Limb (tissue), 2 donors: ENCODE measurements at regions not wholly inside any gene's neighbourhood (a gene's known extent, or its start where the extent isn't known, plus 50 kb on each side); places are given as distances from the start of the nearest gene placed in this dataset.
"Not testable (repeated sequence)": the region's sequence is repeated elsewhere in the genome, so short reads cannot be mapped to it uniquely, and the experiment has no call there.

ENCODE experiments used
- DNase-seq, 2 donors: peaks; one replicate each; pipeline ENCODE4 v3.0.0-alpha.2; 2016; ENCODE audit errors: extremely low spot score in 2 of 2

- peak; percentile 21 to 77 for DNase-seq
These were observed 237.0 kb downstream of the UACA start for GRCh38 chr15:70526221-70526973.

- DNase-seq = no peak
These were observed 237.8 kb downstream of the UACA start for GRCh38 chr15:70525551-70525950.

- no peak for DNase-seq
These were observed 238.9 kb downstream of the UACA start for GRCh38 chr15:70524470-70524869.

GRCh38 chr15:70523616-70524015 lies 239.7 kb downstream of the UACA start:
- no peak for DNase-seq

- DNase-seq = no peak
These were observed 240.2 kb downstream of the UACA start for GRCh38 chr15:70523192-70523591.

- DNase-seq = no peak
These were observed 240.9 kb downstream of the UACA start for GRCh38 chr15:70522323-70522966.

- peak in 1 of 2 donors; percentile 11 for DNase-seq
These were observed 241.6 kb downstream of the UACA start for GRCh38 chr15:70521576-70522322.

GRCh38 chr15:70519616-70520015 lies 243.7 kb downstream of the UACA start:
- DNase-seq = no peak

- DNase-seq = no peak
These were observed 244.4 kb downstream of the UACA start for GRCh38 chr15:70519004-70519365.

- no peak for DNase-seq
These were observed 245.0 kb downstream of the UACA start for GRCh38 chr15:70518201-70519003.

GRCh38 chr15:70517194-70517590 lies 246.2 kb downstream of the UACA start:
- DNase-seq = no peak

GRCh38 chr15:70516408-70517193 lies 246.8 kb downstream of the UACA start:
- no peak for DNase-seq

- DNase-seq = no peak
These were observed 249.1 kb downstream of the UACA start for GRCh38 chr15:70514251-70514650.

GRCh38 chr15:70513819-70514218 lies 249.5 kb downstream of the UACA start:
- no peak for DNase-seq

GRCh38 chr15:70512772-70513362 lies 250.5 kb downstream of the UACA start:
- DNase-seq = no peak

- DNase-seq = not testable (repeated sequence)
These were observed 251.3 kb downstream of the UACA start for GRCh38 chr15:70511972-70512587.

GRCh38 chr15:70510433-70510832 lies 252.9 kb downstream of the UACA start:
- DNase-seq = no peak

GRCh38 chr15:70509731-70510143 lies 253.6 kb downstream of the UACA start:
- no peak for DNase-seq

GRCh38 chr15:70509282-70509662 lies 254.1 kb downstream of the UACA start:
- no peak for DNase-seq
